ENCODE measurements at regions not wholly inside any gene's neighbourhood (a gene's known extent, or its start where the extent isn't known, plus 50 kb on each side); places are given as distances from the start of the nearest gene placed in this dataset.

DNA sequence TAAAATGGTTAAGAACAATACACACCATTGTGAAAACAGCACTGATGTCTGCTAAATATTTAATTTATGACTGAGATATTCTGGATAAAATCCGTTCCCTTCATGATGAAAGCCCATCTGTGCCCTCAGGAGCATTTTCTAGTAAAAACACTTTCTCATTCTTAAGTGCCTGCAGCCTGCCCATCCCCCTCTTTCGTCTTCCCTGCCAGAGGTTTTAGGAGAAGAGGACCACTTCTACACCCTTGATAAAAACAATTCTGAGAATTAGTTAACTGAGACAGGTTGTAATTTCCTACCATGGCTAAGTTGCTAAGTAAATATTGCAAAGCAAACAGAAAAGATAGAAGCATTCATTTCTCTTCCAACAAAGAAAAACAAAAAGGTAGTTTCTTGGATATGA lies 272.6 kb downstream of the ATPSCKMT start:
- FAIRE-seq (no peak), DNase-seq (ENCODE audit: insufficient read length, low spot score) (no peak)
- TF ChIP-seq, protein P1, sequence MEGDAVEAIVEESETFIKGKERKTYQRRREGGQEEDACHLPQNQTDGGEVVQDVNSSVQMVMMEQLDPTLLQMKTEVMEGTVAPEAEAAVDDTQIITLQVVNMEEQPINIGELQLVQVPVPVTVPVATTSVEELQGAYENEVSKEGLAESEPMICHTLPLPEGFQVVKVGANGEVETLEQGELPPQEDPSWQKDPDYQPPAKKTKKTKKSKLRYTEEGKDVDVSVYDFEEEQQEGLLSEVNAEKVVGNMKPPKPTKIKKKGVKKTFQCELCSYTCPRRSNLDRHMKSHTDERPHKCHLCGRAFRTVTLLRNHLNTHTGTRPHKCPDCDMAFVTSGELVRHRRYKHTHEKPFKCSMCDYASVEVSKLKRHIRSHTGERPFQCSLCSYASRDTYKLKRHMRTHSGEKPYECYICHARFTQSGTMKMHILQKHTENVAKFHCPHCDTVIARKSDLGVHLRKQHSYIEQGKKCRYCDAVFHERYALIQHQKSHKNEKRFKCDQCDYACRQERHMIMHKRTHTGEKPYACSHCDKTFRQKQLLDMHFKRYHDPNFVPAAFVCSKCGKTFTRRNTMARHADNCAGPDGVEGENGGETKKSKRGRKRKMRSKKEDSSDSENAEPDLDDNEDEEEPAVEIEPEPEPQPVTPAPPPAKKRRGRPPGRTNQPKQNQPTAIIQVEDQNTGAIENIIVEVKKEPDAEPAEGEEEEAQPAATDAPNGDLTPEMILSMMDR (IDR thresholded peaks at IDR 0.05; ENCODE audit: insufficient read depth, missing control alignments): no peak

DNA sequence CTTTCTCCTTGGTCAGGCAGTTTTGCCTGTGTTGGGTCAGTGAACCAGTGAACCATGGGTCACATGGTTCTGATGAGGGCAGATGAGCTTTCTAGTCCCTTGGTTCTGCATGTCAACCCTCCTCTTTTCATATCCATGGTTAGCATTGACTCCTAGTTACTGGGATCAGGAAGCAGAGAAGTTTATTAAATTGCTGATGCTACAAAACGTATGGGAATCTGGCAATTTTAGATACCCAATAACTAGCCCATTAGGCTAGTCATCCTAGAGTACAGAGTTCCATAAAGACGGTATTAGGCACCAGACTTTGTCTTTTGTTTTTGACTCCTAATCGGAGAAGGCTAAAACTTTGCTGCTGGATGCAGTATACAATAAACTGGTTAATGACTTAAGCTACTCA lies 273.1 kb downstream of the ATPSCKMT start:
- TF ChIP-seq, protein P1 (IDR thresholded peaks at IDR 0.05; ENCODE audit: insufficient read depth, missing control alignments): no peak
- FAIRE-seq (no peak), DNase-seq (ENCODE audit: insufficient read length, low spot score) (no peak)

DNA sequence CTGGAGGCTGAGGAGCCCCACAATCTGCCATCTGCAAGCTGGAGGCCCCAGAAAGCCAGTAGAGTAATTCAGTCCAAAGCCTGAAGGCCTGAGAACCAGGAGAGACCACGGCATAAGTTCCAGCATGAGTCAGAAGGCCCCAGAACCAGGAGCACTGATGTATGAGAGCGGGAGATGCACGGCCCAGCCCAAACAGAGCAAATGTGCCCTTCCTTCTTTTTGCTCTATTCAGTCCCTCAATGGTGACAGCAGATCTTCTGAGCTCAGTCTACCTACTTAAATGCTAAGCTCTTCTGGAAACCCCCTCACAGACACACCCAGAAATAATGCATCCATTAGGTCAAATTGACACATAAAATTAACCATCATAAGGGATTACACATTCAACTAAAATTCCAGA lies 277.6 kb downstream of the ATPSCKMT start:
- TF ChIP-seq, protein P1 (IDR thresholded peaks at IDR 0.05; ENCODE audit: insufficient read depth, missing control alignments): no peak
- DNase-seq (ENCODE audit: insufficient read length, low spot score) (no peak), FAIRE-seq (no peak)

DNA sequence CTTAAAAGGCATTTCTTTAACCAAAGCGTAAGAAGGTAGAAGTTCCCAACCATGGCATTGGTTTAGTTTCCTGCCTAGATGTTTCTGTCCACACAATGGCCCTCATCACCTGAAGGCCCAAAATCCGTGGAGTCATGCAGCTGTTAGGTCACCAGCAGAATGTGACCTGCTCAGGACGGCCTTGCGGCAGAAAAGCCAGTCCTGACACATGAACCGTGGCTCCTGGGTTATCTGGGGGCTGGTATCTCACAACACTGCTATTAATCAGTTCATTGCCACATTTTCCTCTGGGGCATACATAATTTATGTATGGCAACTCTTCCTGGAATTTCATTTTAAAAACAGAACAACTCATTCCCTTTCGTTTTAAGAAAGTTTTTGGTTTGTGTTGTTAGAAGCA lies 278.4 kb downstream of the ATPSCKMT start:
- FAIRE-seq (no peak), DNase-seq (ENCODE audit: insufficient read length, low spot score) (no peak)
- TF ChIP-seq, protein P1 (IDR thresholded peaks at IDR 0.05; ENCODE audit: insufficient read depth, missing control alignments): no peak

DNA sequence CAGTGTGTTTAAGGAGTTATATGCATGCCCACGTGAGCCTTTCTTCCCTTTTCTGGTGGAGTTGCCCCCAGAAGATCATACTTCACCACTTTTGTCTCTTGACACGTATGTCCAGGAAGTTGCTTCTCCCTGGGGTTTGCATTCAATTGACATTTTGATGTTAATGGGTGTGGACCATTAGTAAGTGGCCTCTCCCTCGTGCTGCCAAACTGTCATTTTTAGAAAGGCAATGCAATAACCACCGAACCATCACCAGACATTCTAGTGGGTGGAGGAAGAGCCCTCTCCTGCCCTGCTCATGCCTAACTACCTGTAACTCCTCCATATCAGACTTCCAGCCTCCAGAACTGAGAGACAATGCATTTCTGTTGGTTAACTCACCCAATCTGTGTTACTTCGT lies 290.8 kb downstream of the ATPSCKMT start:
- DNase-seq (ENCODE audit: insufficient read length, low spot score) (no peak), FAIRE-seq (no peak)
- TF ChIP-seq, protein P1 (IDR thresholded peaks at IDR 0.05; ENCODE audit: insufficient read depth, missing control alignments): no peak

DNA sequence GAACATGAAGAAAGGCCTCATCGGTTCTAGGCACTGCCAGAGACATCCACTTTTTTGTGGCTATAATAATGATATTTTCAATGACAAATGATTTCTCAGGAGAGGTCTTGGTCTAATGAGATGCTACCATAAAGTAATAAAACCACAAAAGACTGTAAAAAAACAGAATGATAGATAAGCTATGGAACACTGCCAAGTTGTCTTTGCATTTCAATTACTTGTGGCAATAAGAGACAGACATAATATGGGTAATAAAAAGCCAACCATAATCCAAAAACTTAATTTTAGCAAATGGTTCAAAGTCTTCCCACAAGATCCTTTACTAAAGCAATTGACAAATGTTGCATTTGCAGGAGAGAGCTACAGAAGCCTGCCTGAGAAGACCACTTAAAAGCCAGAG lies 292.5 kb downstream of the ATPSCKMT start:
- TF ChIP-seq, protein P1 (IDR thresholded peaks at IDR 0.05; ENCODE audit: insufficient read depth, missing control alignments): no peak
- DNase-seq (ENCODE audit: insufficient read length, low spot score) (no peak), FAIRE-seq (no peak)

DNA sequence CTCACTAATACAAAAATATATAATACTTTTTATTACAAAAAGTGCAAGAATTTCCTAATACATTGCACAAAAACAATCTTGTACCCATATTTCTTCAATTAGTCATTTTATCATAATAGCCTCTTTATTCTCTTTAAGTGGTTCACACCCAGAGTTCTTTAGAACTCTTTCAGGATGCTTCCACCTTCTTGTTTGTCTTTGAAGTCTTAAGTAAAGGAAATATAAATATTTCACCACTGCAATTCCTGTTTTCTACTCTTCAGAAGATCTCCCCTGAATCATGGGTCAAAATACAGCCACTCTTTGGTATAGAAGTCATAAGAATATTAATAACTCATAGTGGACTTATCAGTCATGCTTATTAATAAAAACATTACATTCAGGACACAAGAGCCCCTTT lies 293.0 kb downstream of the ATPSCKMT start:
- TF ChIP-seq, protein P1 (IDR thresholded peaks at IDR 0.05; ENCODE audit: insufficient read depth, missing control alignments): no peak
- FAIRE-seq (no peak), DNase-seq (ENCODE audit: insufficient read length, low spot score) (no peak)
